MM.1S (cell line): ENCODE measurements at regions not wholly inside any gene's neighbourhood (a gene's known extent, or its start where the extent isn't known, plus 50 kb on each side); places are given as distances from the start of the nearest gene placed in this dataset.

Source experiments
- CTCF ChIP-seq: fragments of 300-600 bp; sonication (generic); IDR thresholded peaks from 2 replicates; pipeline ENCODE4 v1.5.1; 2016; ENCODE audit warnings: antibody characterized with exemption, low read length, mixed read lengths
- EZH2 ChIP-seq: fragments of 300-600 bp; sonication (generic); optimal IDR thresholded peaks from 2 replicates; pipeline ENCODE3; 2017; ENCODE audit warnings: low read depth, mild to moderate bottlenecking, antibody characterized with exemption, low read length, mixed read lengths
- EZH2phosphoT487 ChIP-seq: fragments of 300-600 bp; sonication (generic); IDR thresholded peaks from 2 replicates; pipeline ENCODE4 v1.6.1; 2018; ENCODE audit warnings: antibody characterized with exemption, low read length

GRCh38 chr3:193096076-193096475 is 144.9 kb upstream of the PLAAT1 start:
- TF ChIP-seq CTCF (no peak), EZH2 (no peak), EZH2phosphoT487 (no peak)
